GM12878 (cell line): ENCODE measurements at regions not wholly inside any gene's neighbourhood (a gene's known extent, or its start where the extent isn't known, plus 50 kb on each side); places are given as distances from the start of the nearest gene placed in this dataset.

ENCODE experiments used
- ATAC-seq: fragments of 200-7000 bp; cut with Tn5 transposase; 3 replicates; pipeline ENCODE4 v1.9.1; 2020; ENCODE audit warnings: mild to moderate bottlenecking, moderate library complexity
- BruUV-seq: library from RNA; stranded (reverse); fragments of 400-500 nt; replicated peaks from 2 replicates; lab custom pipeline; 2021; lab: Mats Ljungman, UMichigan
- CTCF ChIA-PET: fragments of 300-600 bp; sonication (Branson Sonifier 250); formaldehyde crosslinking; extraction: SDS; loops from one replicate; lab custom pipeline; 2021; ENCODE audit warnings: inconsistent platforms; lab: Yijun Ruan, JAX
- POLR2A ChIA-PET: fragments of 350-600 bp; formaldehyde crosslinking; extraction: SDS; loops from one replicate; lab custom pipeline; 2021; ENCODE audit warnings: inconsistent platforms; lab: Charles Lee
- RAD21 ChIA-PET: fragments of 300-600 bp; sonication (Branson Sonifier 250); formaldehyde crosslinking; loops from one replicate; lab custom pipeline; 2023; ENCODE audit warnings: antibody characterized with exemption; ENCODE audit not compliant: unreplicated experiment; lab: Charles Lee
- SMC1A ChIA-PET: fragments of 300-600 bp; sonication (Branson Sonifier 250); formaldehyde crosslinking; loops from one replicate; lab custom pipeline; 2023; ENCODE audit not compliant: unreplicated experiment, uncharacterized antibody; lab: Charles Lee
- DNase-seq: peaks from one replicate; pipeline ENCODE4 v3.0.0-alpha.2; 2011; ENCODE audit warnings: low read depth, low spot score
- FAIRE-seq: peaks from 3 replicates; lab custom pipeline; 2011; peaks lifted over from hg19 to GRCh38; lab: Jason Lieb, UNC
- H2AFZ ChIP-seq: 2 replicates; pipeline ENCODE4 v1.6.0; 2011; ENCODE audit warnings: low read depth, low read length, control low read depth; ENCODE audit not compliant: control insufficient read depth
- H3K27ac ChIP-seq: 2 replicates; pipeline ENCODE4 v1.5.1; 2011; ENCODE audit warnings: control low read depth; ENCODE audit not compliant: control insufficient read depth, insufficient read depth
- H3K27me3 ChIP-seq, 2 experiments: replicated peaks in 1 of 2; 2 replicates each; pipeline versions ENCODE4 v1.6.0 to v1.6.1; 2011; ENCODE audit warnings: low read length in 1 of 2; ENCODE audit not compliant: control insufficient read depth in 2 of 2, insufficient read depth in 2 of 2
- H3K36me3 ChIP-seq, 2 experiments: 2 replicates each; pipeline ENCODE4 v1.5.1; 2011; ENCODE audit warnings: low read length in 1 of 2; ENCODE audit not compliant: control insufficient read depth in 2 of 2, insufficient read depth in 2 of 2
- H3K4me1 ChIP-seq: 2 replicates; pipeline ENCODE4 v1.6.1; 2011; ENCODE audit warnings: mild to moderate bottlenecking, low read length, moderate library complexity, mixed read lengths; ENCODE audit not compliant: control insufficient read depth, insufficient read depth
- H3K4me2 ChIP-seq: 2 replicates; pipeline ENCODE4 v1.6.0; 2011; ENCODE audit warnings: control low read depth; ENCODE audit not compliant: control insufficient read depth, insufficient read depth
- H3K4me3 ChIP-seq: fragments of 200-600 bp; sonication (generic); 2 replicates; pipeline ENCODE4 v1.5.1; 2016
- H3K79me2 ChIP-seq: 2 replicates; pipeline ENCODE4 v1.6.0; 2011; ENCODE audit warnings: low read length; ENCODE audit not compliant: control insufficient read depth, insufficient read depth
- H3K9ac ChIP-seq: 2 replicates; pipeline ENCODE4 v1.8.0; 2011; ENCODE audit warnings: low read length, control low read depth, mixed read lengths; ENCODE audit not compliant: control insufficient read depth, insufficient read depth
- H3K9me3 ChIP-seq: replicated peaks from 3 replicates; pipeline ENCODE4 v1.5.1; 2011; ENCODE audit warnings: mild to moderate bottlenecking, low read length; ENCODE audit not compliant: control insufficient read depth, insufficient read depth
- H4K20me1 ChIP-seq: 2 replicates; pipeline ENCODE4 v1.6.0; 2011; ENCODE audit not compliant: control insufficient read depth, insufficient read depth
- EGR1 ChIP-seq, 2 experiments: IDR thresholded peaks; 1 replicate in 1 of 2; 2 replicates in 1 of 2; pipeline ENCODE4 v1.6.1; 2011 to 2012; ENCODE audit warnings: low read depth in 2 of 2, low read length in 2 of 2, borderline replicate concordance in 1 of 2, mild to moderate bottlenecking in 1 of 2, moderate library complexity in 1 of 2
- FOXK2 ChIP-seq: fragments of 450-650 bp; IDR thresholded peaks from 2 replicates; pipeline ENCODE4 v1.6.1; 2017; ENCODE audit warnings: mild to moderate bottlenecking, moderate library complexity
- YBX1 ChIP-seq: fragments of 450-650 bp; IDR thresholded peaks from 2 replicates; pipeline ENCODE4 v1.6.1; 2016; ENCODE audit warnings: antibody characterized with exemption
- ZNF622 ChIP-seq: fragments of 450-650 bp; IDR thresholded peaks from 2 replicates; pipeline ENCODE4 v1.6.1; 2017; ENCODE audit warnings: mild to moderate bottlenecking, inconsistent platforms
- WGBS: methylation state at CpG from one replicate; pipeline ENCODE4 v1.1.6; 2016; ENCODE audit warnings: low lambda C conversion rate; ENCODE audit not compliant: insufficient replicate concordance, insufficient coverage; ENCODE audit errors: missing lambda C conversion rate; 5-methylcytosine and 5-hydroxymethylcytosine counted together
- in situ Hi-C: fragments of 300-500 bp; cut with MboI; formaldehyde crosslinking; loops from 9 replicates; pipeline ENCODE4 v1.14.3; 2018; ENCODE audit warnings: mixed read lengths
- intact Hi-C: fragments of 100-400 bp; cut with micrococcal nuclease; formaldehyde crosslinking; loops from one replicate; pipeline ENCODE4 v1.14.2; 2022; ENCODE audit not compliant: unreplicated experiment
- TF ChIP-seq, protein P1 (sequence below): fragments of 150-350 bp; IDR thresholded peaks from 2 replicates; pipeline ENCODE4 v1.6.1; 2014; ENCODE audit warnings: mild to moderate bottlenecking, low read depth, low read length
- TF ChIP-seq, protein P2 (sequence below): IDR thresholded peaks from 2 replicates; pipeline ENCODE4 v1.6.1; 2012; ENCODE audit warnings: low read length, inconsistent platforms
- TF ChIP-seq, protein P3 (sequence below): fragments of 450-650 bp; IDR thresholded peaks from 2 replicates; pipeline ENCODE4 v1.6.1; 2017; ENCODE audit warnings: mild to moderate bottlenecking

DNA sequence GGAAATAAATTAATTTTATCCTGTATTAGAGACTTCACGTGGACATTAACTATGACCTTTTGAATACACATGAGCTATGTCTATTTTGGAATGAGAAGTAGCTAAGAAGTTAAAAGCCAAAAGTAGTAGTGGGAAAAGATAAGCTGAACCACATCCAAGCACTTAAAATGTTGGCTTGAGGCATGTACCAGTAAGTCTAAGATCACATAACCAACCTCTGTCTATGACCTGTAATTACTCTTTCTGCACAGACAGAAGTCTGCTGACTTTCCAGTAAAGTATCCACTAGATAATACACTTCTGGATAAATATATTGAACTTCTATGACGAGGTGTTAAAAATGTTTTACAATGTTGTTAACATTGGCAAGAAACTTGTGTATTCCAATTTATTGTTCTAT, 68.7 kb downstream of the LIG4 start:
- ChIA-PET POLR2A (no interaction called here), SMC1A (interaction anchor here (1.4 to 2.4 kb wide), 2 partner anchors 9 to 12 kb away, joined by 3 to 6 read pairs; no protein-coding TSS in a partner anchor), CTCF (interaction anchor here (0.9 to 2.2 kb wide), 2 partner anchors 8 to 9 kb away, joined by 4 to 14 read pairs; no protein-coding TSS in a partner anchor), RAD21 (interaction anchor here (0.5 kb wide), 1 partner anchor 362 kb away, joined by 3 read pairs; no protein-coding TSS in a partner anchor)
- Histone ChIP-seq H3K27ac (no peak overlapping the region), H3K4me2 (no peak overlapping the region), H3K4me3 (no peak overlapping the region), H3K27me3 (no peaks in the 10 kb centered on the region), H3K9me3 (no peaks in the 10 kb centered on the region), H3K79me2 (no peaks in the 10 kb centered on the region), H3K9ac (no peak overlapping the region), H2AFZ (no peak overlapping the region), H3K36me3 (no peaks in the 10 kb centered on the region), H4K20me1 (no peaks in the 10 kb centered on the region), H3K4me1 (no peaks in the 10 kb centered on the region)
- 0% methylated on average over 2 of the region's 2 CpGs for WGBS
- in situ Hi-C loops (no loop called here), intact Hi-C loops (no loop called here)
- FAIRE-seq, result no peak
- TF ChIP-seq, protein P1, sequence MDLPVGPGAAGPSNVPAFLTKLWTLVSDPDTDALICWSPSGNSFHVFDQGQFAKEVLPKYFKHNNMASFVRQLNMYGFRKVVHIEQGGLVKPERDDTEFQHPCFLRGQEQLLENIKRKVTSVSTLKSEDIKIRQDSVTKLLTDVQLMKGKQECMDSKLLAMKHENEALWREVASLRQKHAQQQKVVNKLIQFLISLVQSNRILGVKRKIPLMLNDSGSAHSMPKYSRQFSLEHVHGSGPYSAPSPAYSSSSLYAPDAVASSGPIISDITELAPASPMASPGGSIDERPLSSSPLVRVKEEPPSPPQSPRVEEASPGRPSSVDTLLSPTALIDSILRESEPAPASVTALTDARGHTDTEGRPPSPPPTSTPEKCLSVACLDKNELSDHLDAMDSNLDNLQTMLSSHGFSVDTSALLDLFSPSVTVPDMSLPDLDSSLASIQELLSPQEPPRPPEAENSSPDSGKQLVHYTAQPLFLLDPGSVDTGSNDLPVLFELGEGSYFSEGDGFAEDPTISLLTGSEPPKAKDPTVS, result no peak
- TF ChIP-seq ZNF622, result no peak
- no peak for TF ChIP-seq EGR1 (IDR thresholded peaks at IDR 0.05; ENCODE audit: borderline replicate concordance in 1 of 2, low read depth in 2 of 2, low read length in 2 of 2)
- no peak for TF ChIP-seq FOXK2
- BruUV-seq, result no TSS peak
- no peak for ATAC-seq
- no peak for DNase-seq

DNA sequence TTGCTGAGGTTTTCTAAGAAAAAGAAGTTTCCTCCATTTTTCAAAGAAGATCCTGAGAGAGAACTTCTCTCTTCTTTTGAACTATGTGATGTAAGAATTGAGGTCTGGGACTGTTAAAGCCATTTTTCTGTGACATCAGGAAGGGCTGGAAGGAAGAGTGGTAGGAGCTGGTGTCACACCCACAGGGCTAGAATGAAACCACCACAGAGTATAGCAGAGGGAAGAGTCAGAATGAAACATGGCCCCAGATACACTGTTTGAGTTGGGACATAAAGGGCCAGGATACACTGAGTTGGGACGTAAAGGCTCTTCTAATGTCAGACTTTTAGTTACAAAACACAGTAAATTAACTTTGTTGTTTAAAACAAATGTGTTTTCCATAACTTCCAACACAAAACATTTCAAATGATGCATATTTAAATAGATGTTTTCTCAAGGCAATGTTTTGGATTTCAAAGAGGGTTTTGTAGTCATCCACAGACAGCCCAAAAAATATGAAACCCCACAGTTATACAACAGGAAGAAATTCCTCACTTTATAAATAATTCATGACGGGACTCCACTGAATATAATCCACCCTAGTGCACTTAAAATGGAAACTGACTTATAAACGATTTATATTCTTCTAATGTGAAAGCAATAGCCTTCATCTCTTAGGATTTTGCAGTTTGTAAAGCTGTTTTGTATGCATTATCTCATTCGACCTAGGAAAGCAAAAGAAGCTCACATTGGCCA, 72.5 kb downstream of the LIG4 start:
- ChIA-PET RAD21 (no interaction called here), SMC1A (no interaction called here), CTCF (interaction anchor here (2.2 kb wide), 1 partner anchor 13 kb away, joined by 9 read pairs; no protein-coding TSS in a partner anchor), POLR2A (no interaction called here)
- no peaks in the 10 kb centered on the region for H3K27me3 ChIP-seq
- H3K4me1 ChIP-seq, result no peaks in the 10 kb centered on the region
- in situ Hi-C loops, result no loop called here
- BruUV-seq, result no TSS peak
- intact Hi-C loops, result no loop called here
- no peaks in the 10 kb centered on the region for H4K20me1 ChIP-seq
- H2AFZ ChIP-seq, result no peak overlapping the region
- ATAC-seq (no peak), FAIRE-seq (no peak), DNase-seq (no peak)
- no peak overlapping the region for H3K27ac ChIP-seq
- WGBS, result 1% methylated on average over 4 of the region's 4 CpGs
- no peaks in the 10 kb centered on the region for H3K36me3 ChIP-seq
- H3K79me2 ChIP-seq, result no peaks in the 10 kb centered on the region
- H3K4me3 ChIP-seq, result no peak overlapping the region
- H3K4me2 ChIP-seq, result no peak overlapping the region
- no peak overlapping the region for H3K9ac ChIP-seq
- no peaks in the 10 kb centered on the region for H3K9me3 ChIP-seq
- TF ChIP-seq, protein P2, sequence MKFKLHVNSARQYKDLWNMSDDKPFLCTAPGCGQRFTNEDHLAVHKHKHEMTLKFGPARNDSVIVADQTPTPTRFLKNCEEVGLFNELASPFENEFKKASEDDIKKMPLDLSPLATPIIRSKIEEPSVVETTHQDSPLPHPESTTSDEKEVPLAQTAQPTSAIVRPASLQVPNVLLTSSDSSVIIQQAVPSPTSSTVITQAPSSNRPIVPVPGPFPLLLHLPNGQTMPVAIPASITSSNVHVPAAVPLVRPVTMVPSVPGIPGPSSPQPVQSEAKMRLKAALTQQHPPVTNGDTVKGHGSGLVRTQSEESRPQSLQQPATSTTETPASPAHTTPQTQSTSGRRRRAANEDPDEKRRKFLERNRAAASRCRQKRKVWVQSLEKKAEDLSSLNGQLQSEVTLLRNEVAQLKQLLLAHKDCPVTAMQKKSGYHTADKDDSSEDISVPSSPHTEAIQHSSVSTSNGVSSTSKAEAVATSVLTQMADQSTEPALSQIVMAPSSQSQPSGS, result no peak
- TF ChIP-seq YBX1, result no peak
- TF ChIP-seq, protein P3, sequence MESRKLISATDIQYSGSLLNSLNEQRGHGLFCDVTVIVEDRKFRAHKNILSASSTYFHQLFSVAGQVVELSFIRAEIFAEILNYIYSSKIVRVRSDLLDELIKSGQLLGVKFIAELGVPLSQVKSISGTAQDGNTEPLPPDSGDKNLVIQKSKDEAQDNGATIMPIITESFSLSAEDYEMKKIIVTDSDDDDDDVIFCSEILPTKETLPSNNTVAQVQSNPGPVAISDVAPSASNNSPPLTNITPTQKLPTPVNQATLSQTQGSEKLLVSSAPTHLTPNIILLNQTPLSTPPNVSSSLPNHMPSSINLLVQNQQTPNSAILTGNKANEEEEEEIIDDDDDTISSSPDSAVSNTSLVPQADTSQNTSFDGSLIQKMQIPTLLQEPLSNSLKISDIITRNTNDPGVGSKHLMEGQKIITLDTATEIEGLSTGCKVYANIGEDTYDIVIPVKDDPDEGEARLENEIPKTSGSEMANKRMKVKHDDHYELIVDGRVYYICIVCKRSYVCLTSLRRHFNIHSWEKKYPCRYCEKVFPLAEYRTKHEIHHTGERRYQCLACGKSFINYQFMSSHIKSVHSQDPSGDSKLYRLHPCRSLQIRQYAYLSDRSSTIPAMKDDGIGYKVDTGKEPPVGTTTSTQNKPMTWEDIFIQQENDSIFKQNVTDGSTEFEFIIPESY, result no peak
